HepG2 (cell line): ENCODE measurements at regions not wholly inside any gene's neighbourhood (a gene's known extent, or its start where the extent isn't known, plus 50 kb on each side); places are given as distances from the start of the nearest gene placed in this dataset.

Experiments used
- ATAC-seq: fragments of 200-7000 bp; cut with Tn5 transposase; 3 replicates; pipeline ENCODE4 v1.9.1; 2020; ENCODE audit warnings: mild to moderate bottlenecking, moderate library complexity
- BruUV-seq: library from RNA; stranded (reverse); fragments of 400-500 nt; replicated peaks from 2 replicates; lab custom pipeline; 2021; lab: Mats Ljungman, UMichigan
- CTCF ChIA-PET: fragments of 300-600 bp; formaldehyde crosslinking; extraction: SDS; loops from one replicate; lab custom pipeline; 2021; ENCODE audit warnings: low total read pairs, inconsistent platforms, low intra/inter-chr PET ratio; lab: Yijun Ruan, JAX
- POLR2A ChIA-PET: fragments of 350-600 bp; sonication (Branson Sonifier 250); formaldehyde crosslinking; loops from one replicate; lab custom pipeline; 2020; ENCODE audit warnings: antibody characterized with exemption, inconsistent platforms; lab: Yijun Ruan, JAX
- DNase-seq: peaks from one replicate; pipeline ENCODE4 v3.0.0-alpha.2; 2015; ENCODE audit warnings: low spot score
- FAIRE-seq: peaks from 3 replicates; lab custom pipeline; 2011; peaks lifted over from hg19 to GRCh38; lab: Jason Lieb, UNC
- H2AFZ ChIP-seq: one replicate; pipeline ENCODE4 v1.6.1; 2011; ENCODE audit warnings: low read length, inconsistent platforms
- H3K27ac ChIP-seq: fragments of 300-600 bp; 3 replicates; pipeline ENCODE4 v1.8.0; 2011; ENCODE audit warnings: mixed run types, mild to moderate bottlenecking, mixed read lengths, low read length, inconsistent platforms; ENCODE audit not compliant: insufficient read depth; ENCODE audit errors: extremely low read length
- H3K27me3 ChIP-seq, 2 experiments: fragments of 200-600 bp in 1 of 2; 2 replicates in 1 of 2; 3 replicates in 1 of 2; pipeline versions ENCODE4 v1.6.0 to v1.8.0; 2011; ENCODE audit warnings: low read length in 2 of 2, mild to moderate bottlenecking in 2 of 2, moderate library complexity in 2 of 2, inconsistent platforms in 1 of 2; ENCODE audit not compliant: insufficient read depth in 2 of 2, control insufficient read depth in 1 of 2
- H3K36me3 ChIP-seq, 2 experiments: fragments of 200-600 bp in 1 of 2; replicated peaks in 1 of 2; 2 replicates in 1 of 2; 3 replicates in 1 of 2; pipeline versions ENCODE4 v1.5.1 to v1.8.0; 2011; ENCODE audit warnings: low read length in 2 of 2, inconsistent platforms in 1 of 2; ENCODE audit not compliant: insufficient read depth in 2 of 2, control insufficient read depth in 1 of 2
- H3K4me1 ChIP-seq: 2 replicates; pipeline ENCODE4 v1.5.1; 2012; ENCODE audit warnings: low read length, inconsistent platforms; ENCODE audit not compliant: insufficient read depth
- H3K4me2 ChIP-seq: 2 replicates; pipeline ENCODE4 v1.6.0; 2011; ENCODE audit warnings: low read depth, low read length, inconsistent platforms
- H3K4me3 ChIP-seq, 3 experiments: fragments of 200-600 bp in 1 of 3; sonication (generic), shearing (Covaris generic) in 1 of 3; replicated peaks in 1 of 3; 2 replicates each; pipeline ENCODE4 v1.5.1; 2011 to 2016; ENCODE audit warnings: low read length in 3 of 3, inconsistent platforms in 2 of 3, low read depth in 2 of 3, mild to moderate bottlenecking in 2 of 3, control low read depth in 1 of 3, mixed read lengths in 1 of 3; ENCODE audit not compliant: insufficient read depth in 1 of 3
- H3K79me2 ChIP-seq: one replicate; pipeline ENCODE4 v1.6.1; 2011; ENCODE audit warnings: low read length, inconsistent platforms; ENCODE audit not compliant: insufficient read depth
- H3K9ac ChIP-seq: 2 replicates; pipeline ENCODE4 v1.6.0; 2011; ENCODE audit warnings: mild to moderate bottlenecking, low read depth, low read length, inconsistent platforms; ENCODE audit not compliant: insufficient read depth
- H3K9me3 ChIP-seq: 2 replicates; pipeline ENCODE4 v1.5.1; 2012; ENCODE audit warnings: mild to moderate bottlenecking, low read length
- H4K20me1 ChIP-seq: 2 replicates; pipeline ENCODE4 v1.6.0; 2011; ENCODE audit warnings: inconsistent platforms, mild to moderate bottlenecking, low read length, moderate library complexity; ENCODE audit not compliant: insufficient read depth
- KAT7 ChIP-seq: IDR thresholded peaks from 2 replicates; pipeline ENCODE4 v1.6.1; 2018; ENCODE audit warnings: borderline replicate concordance, missing compliant biosample characterization
- KDM3A ChIP-seq: IDR thresholded peaks from 2 replicates; pipeline ENCODE4 v1.6.1; 2018; ENCODE audit warnings: low read depth, missing compliant biosample characterization
- KLF9 ChIP-seq: IDR thresholded peaks from 2 replicates; pipeline ENCODE4 v1.6.1; 2016; ENCODE audit warnings: low read depth
- TCF7 ChIP-seq: sonication (generic); IDR thresholded peaks from 2 replicates; pipeline ENCODE4 v1.6.1; 2016; ENCODE audit warnings: antibody characterized with exemption, low read depth
- ZBTB42 ChIP-seq: sonication (generic); formaldehyde crosslinking; IDR thresholded peaks from 2 replicates; pipeline ENCODE4 v1.5.0; 2020; ENCODE audit warnings: mild to moderate bottlenecking, missing genetic modification reagents
- ZMYM2 ChIP-seq: sonication (generic); formaldehyde crosslinking; IDR thresholded peaks from 2 replicates; pipeline ENCODE4 v1.8.0; 2022; ENCODE audit warnings: mild to moderate bottlenecking, missing genetic modification reagents
- ZNF496 ChIP-seq: sonication (generic); formaldehyde crosslinking; IDR thresholded peaks from 2 replicates; pipeline ENCODE4 v1.8.1; 2023; ENCODE audit warnings: mild to moderate bottlenecking, moderate library complexity, missing genetic modification reagents; ENCODE audit not compliant: insufficient replicate concordance
- ZNF546 ChIP-seq: sonication (generic); formaldehyde crosslinking; conservative IDR thresholded peaks from 2 replicates; pipeline ENCODE4 v1.8.1; 2023; ENCODE audit warnings: mild to moderate bottlenecking, missing genetic modification reagents
- ZNF550 ChIP-seq: sonication (generic); formaldehyde crosslinking; IDR thresholded peaks from 2 replicates; pipeline ENCODE4 v1.4.0; 2020; ENCODE audit warnings: mild to moderate bottlenecking, missing genetic modification reagents, borderline replicate concordance
- ZNF577 ChIP-seq: sonication (generic); formaldehyde crosslinking; IDR thresholded peaks from 2 replicates; pipeline ENCODE4 v1.4.0; 2020; ENCODE audit warnings: mild to moderate bottlenecking, low read depth, missing genetic modification reagents, borderline replicate concordance
- ZNF614 ChIP-seq: IDR thresholded peaks from 2 replicates; pipeline ENCODE4 v1.6.1; 2018; ENCODE audit warnings: missing biosample characterization, missing genetic modification reagents, inconsistent platforms, borderline replicate concordance
- ZNF687 ChIP-seq: sonication (generic); formaldehyde crosslinking; IDR thresholded peaks from 2 replicates; pipeline ENCODE4 v1.5.1; 2020; ENCODE audit warnings: mild to moderate bottlenecking, missing genetic modification reagents, moderate library complexity
- ZNF839 ChIP-seq: sonication (generic); formaldehyde crosslinking; IDR thresholded peaks from 2 replicates; pipeline ENCODE4 v1.4.0; 2020; ENCODE audit warnings: missing genetic modification reagents, mild to moderate bottlenecking, borderline replicate concordance
- WGBS: methylation state at CpG from one replicate; pipeline ENCODE4 v1.1.6; 2017; ENCODE audit warnings: low lambda C conversion rate; 5-methylcytosine and 5-hydroxymethylcytosine counted together
- in situ Hi-C: cut with HindIII; loops from 2 replicates; pipeline ENCODE4 v1.10.0; 2017; ENCODE audit warnings: low pct_unique_long_range_greater_than_20kb; ENCODE audit not compliant: extremely low pct_ligation_motif_present
- intact Hi-C: fragments of 100-400 bp; cut with micrococcal nuclease; formaldehyde crosslinking; loops from one replicate; pipeline ENCODE4 v1.10.0; 2022; ENCODE audit not compliant: unreplicated experiment
- TF ChIP-seq, protein P1 (sequence below): IDR thresholded peaks from 2 replicates; pipeline ENCODE4 v1.6.1; 2018; ENCODE audit warnings: missing genetic modification reagents

DNA sequence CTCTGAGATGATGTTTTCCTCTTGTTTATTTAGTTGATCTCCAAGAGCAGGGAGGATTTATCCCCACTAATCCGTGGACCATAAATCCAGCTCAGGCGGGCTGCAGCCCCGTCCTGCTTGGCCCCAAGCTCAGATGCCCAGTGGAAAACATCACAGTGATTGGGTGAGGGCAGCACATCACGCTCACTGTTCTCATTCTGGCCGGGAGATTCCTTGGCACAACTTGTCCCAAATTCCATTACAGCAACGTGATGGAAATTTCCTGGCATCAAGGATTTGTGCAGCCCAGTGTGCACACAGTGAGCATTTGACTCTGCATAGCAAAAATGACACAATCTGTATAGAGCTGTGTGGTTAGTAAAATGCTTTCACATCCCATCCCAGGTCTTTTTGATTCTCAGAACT, 96.8 kb downstream of the VAPA start:
- H3K4me3 ChIP-seq: no peak overlapping the region
- FAIRE-seq: no peak
- no peak overlapping the region for H3K4me2 ChIP-seq
- WGBS: 24% methylated on average over 6 of the region's 6 CpGs
- TF ChIP-seq TCF7 (no peak), ZNF839 (no peak), ZNF546 (CRISPR knock-in tag) (no peak), KLF9 (no peak), ZNF550 (CRISPR knock-in tag) (no peak), KAT7 (CRISPR knock-in tag) (no peak), ZMYM2 (no peak), KDM3A (no peak), ZNF496 (CRISPR knock-in tag) (no peak), ZNF577 (CRISPR knock-in tag) (no peak), ZBTB42 (CRISPR knock-in tag) (no peak), ZNF687 (CRISPR knock-in tag) (no peak), ZNF614 (CRISPR knock-in tag) (no peak)
- TF ChIP-seq, protein P1, sequence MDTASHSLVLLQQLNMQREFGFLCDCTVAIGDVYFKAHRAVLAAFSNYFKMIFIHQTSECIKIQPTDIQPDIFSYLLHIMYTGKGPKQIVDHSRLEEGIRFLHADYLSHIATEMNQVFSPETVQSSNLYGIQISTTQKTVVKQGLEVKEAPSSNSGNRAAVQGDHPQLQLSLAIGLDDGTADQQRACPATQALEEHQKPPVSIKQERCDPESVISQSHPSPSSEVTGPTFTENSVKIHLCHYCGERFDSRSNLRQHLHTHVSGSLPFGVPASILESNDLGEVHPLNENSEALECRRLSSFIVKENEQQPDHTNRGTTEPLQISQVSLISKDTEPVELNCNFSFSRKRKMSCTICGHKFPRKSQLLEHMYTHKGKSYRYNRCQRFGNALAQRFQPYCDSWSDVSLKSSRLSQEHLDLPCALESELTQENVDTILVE (CRISPR knock-in tag): no peak
- no peak for ATAC-seq
- H3K79me2 ChIP-seq: no peaks in the 10 kb centered on the region
- intact Hi-C loops (no loop called here), in situ Hi-C loops (no loop called here)
- H3K9me3 ChIP-seq: no peaks in the 10 kb centered on the region
- H2AFZ ChIP-seq: no peak overlapping the region
- H4K20me1 ChIP-seq: no peaks in the 10 kb centered on the region
- no peaks in the 10 kb centered on the region for H3K36me3 ChIP-seq
- no peak overlapping the region for H3K27ac ChIP-seq
- CTCF ChIA-PET: no interaction called here
- no peaks in the 10 kb centered on the region for H3K4me1 ChIP-seq
- no peak overlapping the region for H3K9ac ChIP-seq
- no peak for DNase-seq
- no TSS peak for BruUV-seq
- POLR2A ChIA-PET: no interaction called here
- peaks cover 0 to 10% of the 10 kb centered on the region in 2 experiments; a peak in 1 of 5 replicates for H3K27me3 ChIP-seq
